NCI-H524 (cell line): ENCODE measurements at regions not wholly inside any gene's neighbourhood (a gene's known extent, or its start where the extent isn't known, plus 50 kb on each side); places are given as distances from the start of the nearest gene placed in this dataset.
"Not testable (repeated sequence)": the region's sequence is repeated elsewhere in the genome, so short reads cannot be mapped to it uniquely, and the experiment has no call there.

ENCODE experiments used
- DNase-seq, 2 experiments: peaks; one replicate each; lab custom pipeline; 2025; lab: John Stamatoyannopoulos, UW

GRCh38 chr5:37962389-37962788 lies 122.5 kb upstream of the GDNF start:
- DNase-seq, result no peak

- no peak for DNase-seq
These were observed 117.4 kb upstream of the GDNF start for GRCh38 chr5:37957218-37957617.

- no peak for DNase-seq
These were observed 115.9 kb upstream of the GDNF start for GRCh38 chr5:37955748-37956147.

- DNase-seq, result no peak
These were observed 114.7 kb upstream of the GDNF start for GRCh38 chr5:37954561-37954960.

- DNase-seq, result no peak
These were observed 112.3 kb upstream of the GDNF start for GRCh38 chr5:37951946-37952721.

GRCh38 chr5:37950436-37950835 lies 110.6 kb upstream of the GDNF start:
- no peak for DNase-seq

GRCh38 chr5:37945446-37945845 lies 105.6 kb upstream of the GDNF start:
- DNase-seq, result no peak

GRCh38 chr5:37943136-37943535 lies 103.3 kb upstream of the GDNF start:
- not testable (repeated sequence) for DNase-seq

- no peak for DNase-seq
These were observed 101.2 kb upstream of the GDNF start for GRCh38 chr5:37940931-37941623.

GRCh38 chr5:37938861-37939260 lies 99.0 kb upstream of the GDNF start:
- DNase-seq, result peak in 1 of 2 experiments; percentile 36

GRCh38 chr5:37938076-37938852 lies 98.4 kb upstream of the GDNF start:
- peak; percentile 97 for DNase-seq

GRCh38 chr5:37936091-37936490 lies 96.2 kb upstream of the GDNF start:
- DNase-seq, result no peak

GRCh38 chr5:37933576-37933975 lies 93.7 kb upstream of the GDNF start:
- DNase-seq, result no peak

- DNase-seq, result no peak
These were observed 92.6 kb upstream of the GDNF start for GRCh38 chr5:37932450-37932849.

- DNase-seq, result no peak
These were observed 91.7 kb upstream of the GDNF start for GRCh38 chr5:37931541-37931940.

- DNase-seq, result no peak
These were observed 90.5 kb upstream of the GDNF start for GRCh38 chr5:37930350-37930749.

GRCh38 chr5:37929791-37930190 lies 90.0 kb upstream of the GDNF start:
- no peak for DNase-seq

GRCh38 chr5:37927753-37928152 lies 87.9 kb upstream of the GDNF start:
- not testable (repeated sequence) for DNase-seq

GRCh38 chr5:37926732-37927131 lies 86.9 kb upstream of the GDNF start:
- peak; percentile 63 to 85 for DNase-seq

- no peak for DNase-seq
These were observed 81.6 kb upstream of the GDNF start for GRCh38 chr5:37921452-37921851.

- DNase-seq, result no peak
These were observed 78.6 kb upstream of the GDNF start for GRCh38 chr5:37918424-37918823.

GRCh38 chr5:37916525-37916924 lies 76.7 kb upstream of the GDNF start:
- DNase-seq, result no peak
